NCI-H2107 treated with DMSO at 0.1 percent for 48 hours (cell line): ENCODE measurements at regions not wholly inside any gene's neighbourhood (a gene's known extent, or its start where the extent isn't known, plus 50 kb on each side); places are given as distances from the start of the nearest gene placed in this dataset.
"Not testable (repeated sequence)": the region's sequence is repeated elsewhere in the genome, so short reads cannot be mapped to it uniquely, and the experiment has no call there.

ENCODE experiments used
- DNase-seq: peaks from one replicate; lab custom pipeline; 2025; ENCODE audit not compliant: unreplicated experiment; lab: John Stamatoyannopoulos, UW

- not testable (repeated sequence) for DNase-seq
Measured at GRCh38 chr13:109264603-109265437, 521.6 kb downstream of the IRS2 start.

GRCh38 chr13:109257761-109258157, 528.6 kb downstream of the IRS2 start:
- not testable (repeated sequence) for DNase-seq
